Fibroblast of villous mesenchyme (primary cell): ENCODE measurements at regions not wholly inside any gene's neighbourhood (a gene's known extent, or its start where the extent isn't known, plus 50 kb on each side); places are given as distances from the start of the nearest gene placed in this dataset.

ENCODE experiments used
- DNase-seq: peaks from one replicate; pipeline ENCODE4 v3.0.0-alpha.2; 2010; ENCODE audit warnings: low read depth
- H3K4me3 ChIP-seq: 2 replicates; pipeline ENCODE4 v1.5.1; 2011; ENCODE audit warnings: low read depth, mild to moderate bottlenecking, low read length
- TF ChIP-seq, protein P1 (sequence below): IDR thresholded peaks from 2 replicates; pipeline ENCODE4 v1.5.1; 2012; ENCODE audit warnings: low read depth, mild to moderate bottlenecking, low read length; ENCODE audit not compliant: insufficient read depth

DNA sequence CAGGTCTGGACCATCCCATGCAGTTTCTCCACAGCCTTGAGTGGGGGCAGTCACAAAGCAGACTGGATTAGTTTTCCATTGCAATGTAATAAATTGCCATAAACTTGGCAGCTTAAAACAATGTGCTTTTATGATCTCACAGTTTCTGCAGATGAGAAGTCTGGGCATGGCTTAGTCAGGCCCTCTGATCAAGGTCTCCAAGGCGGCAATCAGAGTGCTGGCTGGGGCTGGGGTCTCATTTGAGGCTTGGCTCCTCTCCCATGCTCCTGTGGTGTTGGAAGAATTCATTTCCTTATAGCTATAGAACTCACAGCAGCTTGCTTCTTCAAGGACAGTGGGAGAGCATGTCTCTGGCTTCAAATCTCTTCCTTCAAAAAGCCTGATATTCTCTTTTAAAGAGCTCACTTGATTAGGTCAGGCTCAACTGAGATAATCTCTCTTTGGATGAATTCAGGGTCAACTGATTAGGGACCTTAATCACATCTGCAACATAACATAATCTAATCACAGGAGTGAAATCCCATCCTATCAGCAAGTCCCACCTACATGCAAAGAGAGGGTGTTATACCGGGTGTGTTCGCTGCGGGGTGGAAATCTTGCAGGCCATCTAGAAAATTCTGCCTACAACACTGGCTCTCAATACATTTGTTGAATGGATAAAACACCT lies 77.4 kb upstream of the SULF2 start:
- no peak overlapping the region for H3K4me3 ChIP-seq
- TF ChIP-seq, protein P1, sequence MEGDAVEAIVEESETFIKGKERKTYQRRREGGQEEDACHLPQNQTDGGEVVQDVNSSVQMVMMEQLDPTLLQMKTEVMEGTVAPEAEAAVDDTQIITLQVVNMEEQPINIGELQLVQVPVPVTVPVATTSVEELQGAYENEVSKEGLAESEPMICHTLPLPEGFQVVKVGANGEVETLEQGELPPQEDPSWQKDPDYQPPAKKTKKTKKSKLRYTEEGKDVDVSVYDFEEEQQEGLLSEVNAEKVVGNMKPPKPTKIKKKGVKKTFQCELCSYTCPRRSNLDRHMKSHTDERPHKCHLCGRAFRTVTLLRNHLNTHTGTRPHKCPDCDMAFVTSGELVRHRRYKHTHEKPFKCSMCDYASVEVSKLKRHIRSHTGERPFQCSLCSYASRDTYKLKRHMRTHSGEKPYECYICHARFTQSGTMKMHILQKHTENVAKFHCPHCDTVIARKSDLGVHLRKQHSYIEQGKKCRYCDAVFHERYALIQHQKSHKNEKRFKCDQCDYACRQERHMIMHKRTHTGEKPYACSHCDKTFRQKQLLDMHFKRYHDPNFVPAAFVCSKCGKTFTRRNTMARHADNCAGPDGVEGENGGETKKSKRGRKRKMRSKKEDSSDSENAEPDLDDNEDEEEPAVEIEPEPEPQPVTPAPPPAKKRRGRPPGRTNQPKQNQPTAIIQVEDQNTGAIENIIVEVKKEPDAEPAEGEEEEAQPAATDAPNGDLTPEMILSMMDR: no peak
- no peak for DNase-seq

DNA sequence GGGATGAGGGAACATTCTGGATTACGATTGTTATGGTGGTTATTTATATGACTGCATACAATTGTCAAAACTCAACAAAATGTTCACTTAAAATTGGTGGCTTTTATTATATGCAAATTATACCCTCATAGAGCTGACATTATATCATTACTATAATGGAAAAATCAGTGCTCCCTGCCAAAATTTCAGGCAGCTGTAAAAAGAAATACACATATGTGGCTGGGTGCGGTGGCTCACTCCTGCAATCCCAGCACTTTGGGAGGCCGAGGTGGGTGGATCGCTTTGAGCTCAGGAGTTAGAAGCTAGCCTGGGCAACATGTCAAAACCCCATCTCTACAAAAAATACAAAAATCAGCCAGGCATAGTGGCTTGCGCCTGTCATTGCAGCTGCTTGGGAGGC lies 75.8 kb upstream of the SULF2 start:
- no peak overlapping the region for H3K4me3 ChIP-seq
- TF ChIP-seq, protein P1: no peak
- DNase-seq: no peak

DNA sequence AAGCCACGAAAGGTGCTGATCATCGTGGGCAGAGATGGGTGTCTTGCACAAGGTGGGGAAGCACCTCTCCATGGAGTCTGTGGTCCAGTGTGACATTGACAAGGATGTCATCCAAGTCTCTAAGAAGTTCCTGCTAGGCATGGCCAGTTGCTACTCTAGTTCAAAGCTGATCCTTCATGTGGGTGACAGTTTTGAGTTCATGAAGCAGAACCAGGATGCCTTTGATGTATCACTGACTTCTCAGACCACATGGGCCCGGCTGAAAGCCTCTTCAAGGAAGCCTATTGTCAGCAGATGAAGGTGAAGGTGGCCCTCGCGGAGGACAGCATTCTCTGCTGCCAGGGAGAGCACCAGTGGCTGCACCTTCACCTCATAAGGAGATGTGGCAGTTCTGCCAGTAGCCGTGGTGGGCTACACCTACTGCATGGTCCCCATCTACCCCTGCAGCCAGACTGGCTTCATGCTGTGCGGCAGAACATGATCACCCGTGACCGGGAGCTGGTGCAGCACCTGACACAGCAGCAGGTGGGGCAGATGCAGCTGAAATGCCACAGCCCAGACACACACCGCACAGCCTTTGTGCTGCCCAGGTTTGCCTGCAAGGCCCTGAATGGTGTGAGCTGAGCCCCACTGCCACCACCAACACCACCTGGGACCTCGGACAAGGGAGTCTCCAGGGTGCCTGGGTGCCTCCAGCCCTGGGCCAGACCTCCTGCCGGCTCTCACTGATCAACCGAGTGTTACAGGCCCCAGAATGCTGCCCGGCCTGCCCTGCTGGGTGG lies 75.0 kb upstream of the SULF2 start:
- no peak overlapping the region for H3K4me3 ChIP-seq
- TF ChIP-seq, protein P1: no peak
- no peak for DNase-seq

DNA sequence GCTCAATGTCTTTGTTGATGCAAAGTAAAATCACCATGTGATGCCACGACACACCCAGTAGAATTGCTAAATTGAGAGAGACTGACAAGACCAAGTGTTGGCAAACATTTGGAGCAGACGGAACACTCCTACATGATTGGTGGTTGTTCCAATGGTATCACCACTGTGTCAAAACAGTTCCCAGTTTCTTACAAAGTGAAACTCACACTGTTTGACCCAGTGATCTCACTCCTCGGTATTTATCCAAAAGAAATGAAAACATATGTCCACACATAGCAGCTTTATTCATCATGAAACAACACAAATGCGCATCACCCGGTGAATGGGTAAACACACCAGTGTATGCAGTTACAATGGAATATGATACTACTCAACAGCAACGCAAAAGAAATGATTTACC lies 74.0 kb upstream of the SULF2 start:
- no peak overlapping the region for H3K4me3 ChIP-seq
- TF ChIP-seq, protein P1: no peak
- peak; percentile 53 for DNase-seq

DNA sequence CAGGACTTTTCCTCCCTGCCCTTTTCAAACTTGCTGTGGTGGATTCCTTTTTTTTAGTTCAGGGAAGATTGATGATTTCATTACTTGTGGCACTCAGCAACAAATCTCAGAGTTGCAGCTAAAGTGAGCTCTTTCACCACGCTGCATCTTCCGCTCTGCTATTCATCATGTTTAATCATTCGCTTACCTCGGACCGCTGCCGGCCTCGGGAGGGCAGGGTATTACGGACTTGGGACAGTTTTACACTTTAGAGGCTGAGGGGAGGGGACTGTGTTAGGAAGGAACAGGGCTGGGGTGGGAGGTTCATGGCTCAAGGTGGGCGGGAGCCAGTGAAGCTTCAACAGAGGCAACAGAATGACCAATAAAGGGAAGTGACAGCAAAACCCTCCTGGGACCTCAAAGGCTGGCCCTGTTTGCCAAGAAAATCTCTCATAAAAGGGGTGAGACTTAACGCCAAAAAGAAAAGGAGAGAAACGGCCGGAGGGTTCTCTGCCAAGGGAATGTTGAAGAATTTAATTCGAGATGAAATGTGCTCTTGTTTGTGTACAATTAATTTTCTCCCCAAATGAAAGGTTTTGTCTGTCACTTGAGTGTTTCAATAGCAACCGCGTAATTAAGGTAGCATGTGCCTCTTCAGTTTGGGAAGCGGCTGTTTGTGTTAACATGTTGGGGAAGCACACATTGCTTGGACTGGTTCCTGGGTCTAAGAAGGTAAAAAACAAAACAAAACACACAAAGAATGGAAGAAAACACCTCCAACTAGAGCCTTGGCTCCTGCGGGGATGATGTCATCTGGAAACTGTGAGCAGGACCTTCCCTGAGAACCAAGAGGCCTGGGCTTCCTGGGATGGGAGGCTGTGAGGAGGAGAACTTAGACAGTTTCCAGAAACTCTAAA lies 72.5 kb upstream of the SULF2 start:
- DNase-seq: no peak
- TF ChIP-seq, protein P1: no peak
- no peak overlapping the region for H3K4me3 ChIP-seq

DNA sequence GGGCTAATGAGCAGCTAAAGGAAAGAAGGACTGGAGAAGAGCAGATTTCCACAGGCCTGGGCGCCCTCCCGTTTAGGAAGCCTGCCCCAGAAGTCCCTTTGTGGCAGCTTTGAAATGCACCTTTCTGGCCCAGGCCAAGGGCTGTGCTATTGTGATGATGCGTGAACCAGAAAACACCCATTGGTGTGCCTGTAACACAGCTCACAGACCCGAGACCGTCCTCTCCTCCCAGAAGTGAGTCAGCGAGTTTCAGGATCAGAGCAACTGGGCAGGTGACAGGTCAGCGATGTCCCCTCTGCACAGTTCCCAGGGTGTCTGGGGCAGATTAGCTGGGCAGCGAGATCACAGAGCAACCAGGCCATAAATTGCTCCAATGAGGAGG lies 71.9 kb upstream of the SULF2 start:
- TF ChIP-seq, protein P1: no peak
- H3K4me3 ChIP-seq: no peak overlapping the region
- no peak for DNase-seq
